Immature natural killer cell (primary cell): ENCODE measurements at regions not wholly inside any gene's neighbourhood (a gene's known extent, or its start where the extent isn't known, plus 50 kb on each side); places are given as distances from the start of the nearest gene placed in this dataset.

Experiments
- DNase-seq, 3 donors: peaks; one replicate each; pipeline ENCODE4 v3.0.0; 2022; ENCODE audit warnings: mixed read lengths in 1 of 3
- H3K27ac Mint-ChIP-seq, 6 donors: one replicate each; pipeline ENCODE4 v1.8.0; 2020; ENCODE audit warnings: mixed read lengths in 6 of 6, mild to moderate bottlenecking in 5 of 6, inconsistent platforms in 4 of 6, moderate library complexity in 3 of 6
- H3K27me3 Mint-ChIP-seq, 3 donors: one replicate each; pipeline ENCODE4 v1.8.0; 2020 to 2021; ENCODE audit warnings: low read depth in 3 of 3, mild to moderate bottlenecking in 3 of 3, mixed read lengths in 3 of 3, moderate library complexity in 3 of 3, inconsistent platforms in 1 of 3
- H3K36me3 Mint-ChIP-seq, 3 donors: one replicate each; pipeline ENCODE4 v1.8.0; 2020; ENCODE audit warnings: mixed read lengths in 3 of 3, inconsistent platforms in 2 of 3, mild to moderate bottlenecking in 2 of 3
- H3K4me1 Mint-ChIP-seq, 2 donors: one replicate each; pipeline ENCODE4 v1.8.0; 2020; ENCODE audit warnings: inconsistent platforms in 2 of 2, mild to moderate bottlenecking in 2 of 2, mixed read lengths in 2 of 2, moderate library complexity in 1 of 2
- H3K4me3 Mint-ChIP-seq, 5 donors: one replicate each; pipeline ENCODE4 v1.8.0; 2020; ENCODE audit warnings: mild to moderate bottlenecking in 5 of 5, mixed read lengths in 5 of 5, inconsistent platforms in 3 of 5, moderate library complexity in 3 of 5
- H3K9me3 Mint-ChIP-seq, 6 donors: one replicate each; pipeline ENCODE4 v1.8.0; 2020; ENCODE audit warnings: mild to moderate bottlenecking in 6 of 6, mixed read lengths in 6 of 6, inconsistent platforms in 4 of 6, moderate library complexity in 3 of 6

- H3K4me3 Mint-ChIP-seq, result no peak overlapping the region
- H3K27ac Mint-ChIP-seq, result no peak overlapping the region
- no peaks in the 10 kb centered on the region for H3K9me3 Mint-ChIP-seq
- no peaks in the 10 kb centered on the region for H3K36me3 Mint-ChIP-seq
- DNase-seq, result no peak
- no peaks in the 10 kb centered on the region for H3K4me1 Mint-ChIP-seq
- peaks cover 1 to 4% (median 4%) of the 10 kb centered on the region in 3 donors for H3K27me3 Mint-ChIP-seq
Observed at GRCh38 chr9:38154501-38155421, 85.7 kb upstream of the SHB start.

GRCh38 chr9:38153910-38154291, 84.9 kb upstream of the SHB start:
- Mint-ChIP-seq H3K36me3 (no peaks in the 10 kb centered on the region), H3K4me3 (no peak overlapping the region), H3K27me3 (peaks cover 1 to 4% (median 4%) of the 10 kb centered on the region in 3 donors), H3K27ac (no peak overlapping the region), H3K9me3 (no peaks in the 10 kb centered on the region), H3K4me1 (no peaks in the 10 kb centered on the region)
- no peak for DNase-seq

GRCh38 chr9:38153152-38153909, 84.3 kb upstream of the SHB start:
- H3K27me3 Mint-ChIP-seq, result peaks cover 1 to 4% (median 4%) of the 10 kb centered on the region in 3 donors
- no peak for DNase-seq
- H3K4me3 Mint-ChIP-seq, result no peak overlapping the region
- no peaks in the 10 kb centered on the region for H3K36me3 Mint-ChIP-seq
- no peak overlapping the region for H3K27ac Mint-ChIP-seq
- H3K4me1 Mint-ChIP-seq, result no peaks in the 10 kb centered on the region
- no peaks in the 10 kb centered on the region for H3K9me3 Mint-ChIP-seq

GRCh38 chr9:38149647-38150046, 80.6 kb upstream of the SHB start:
- Mint-ChIP-seq H3K4me1 (no peaks in the 10 kb centered on the region), H3K4me3 (no peak overlapping the region), H3K9me3 (no peaks in the 10 kb centered on the region), H3K27me3 (peaks cover 1 to 4% (median 4%) of the 10 kb centered on the region in 3 donors), H3K36me3 (no peaks in the 10 kb centered on the region), H3K27ac (no peak overlapping the region)
- no peak for DNase-seq

GRCh38 chr9:38146844-38147243, 77.8 kb upstream of the SHB start:
- Mint-ChIP-seq H3K36me3 (no peaks in the 10 kb centered on the region), H3K9me3 (no peaks in the 10 kb centered on the region), H3K4me1 (no peaks in the 10 kb centered on the region), H3K27ac (no peak overlapping the region), H3K4me3 (no peak overlapping the region), H3K27me3 (peaks cover 4 to 6% (median 4%) of the 10 kb centered on the region in 3 donors)
- no peak for DNase-seq

- H3K4me1 Mint-ChIP-seq, result no peaks in the 10 kb centered on the region
- no peaks in the 10 kb centered on the region for H3K36me3 Mint-ChIP-seq
- no peak overlapping the region for H3K4me3 Mint-ChIP-seq
- DNase-seq, result no peak
- no peak overlapping the region for H3K27ac Mint-ChIP-seq
- peaks cover 2 to 4% (median 3%) of the 10 kb centered on the region in 3 donors for H3K27me3 Mint-ChIP-seq
- no peaks in the 10 kb centered on the region for H3K9me3 Mint-ChIP-seq
Observed at GRCh38 chr9:38145526-38146053, 76.6 kb upstream of the SHB start.

GRCh38 chr9:38144421-38144820, 75.4 kb upstream of the SHB start:
- DNase-seq, result no peak
- H3K36me3 Mint-ChIP-seq, result no peaks in the 10 kb centered on the region
- no peak overlapping the region for H3K27ac Mint-ChIP-seq
- H3K9me3 Mint-ChIP-seq, result no peaks in the 10 kb centered on the region
- peaks cover 3 to 6% (median 5%) of the 10 kb centered on the region in 3 donors for H3K27me3 Mint-ChIP-seq
- no peak overlapping the region for H3K4me3 Mint-ChIP-seq
- H3K4me1 Mint-ChIP-seq, result no peaks in the 10 kb centered on the region

- no peak overlapping the region for H3K4me3 Mint-ChIP-seq
- DNase-seq, result no peak
- H3K9me3 Mint-ChIP-seq, result no peaks in the 10 kb centered on the region
- no peak overlapping the region for H3K27ac Mint-ChIP-seq
- peaks cover 6 to 9% (median 7%) of the 10 kb centered on the region in 3 donors for H3K27me3 Mint-ChIP-seq
- H3K36me3 Mint-ChIP-seq, result no peaks in the 10 kb centered on the region
- H3K4me1 Mint-ChIP-seq, result no peaks in the 10 kb centered on the region
Observed at GRCh38 chr9:38141746-38142591, 72.9 kb upstream of the SHB start.

GRCh38 chr9:38138276-38138675, 69.2 kb upstream of the SHB start:
- no peak for DNase-seq
- H3K36me3 Mint-ChIP-seq, result no peaks in the 10 kb centered on the region
- no peak overlapping the region for H3K27ac Mint-ChIP-seq
- peaks cover 6 to 9% (median 8%) of the 10 kb centered on the region in 3 donors for H3K27me3 Mint-ChIP-seq
- H3K4me1 Mint-ChIP-seq, result no peaks in the 10 kb centered on the region
- H3K4me3 Mint-ChIP-seq, result no peak overlapping the region
- H3K9me3 Mint-ChIP-seq, result no peaks in the 10 kb centered on the region

- H3K4me1 Mint-ChIP-seq, result no peaks in the 10 kb centered on the region
- H3K27ac Mint-ChIP-seq, result no peak overlapping the region
- no peaks in the 10 kb centered on the region for H3K9me3 Mint-ChIP-seq
- H3K27me3 Mint-ChIP-seq, result peaks cover 6 to 8% (median 7%) of the 10 kb centered on the region in 3 donors
- no peak overlapping the region for H3K4me3 Mint-ChIP-seq
- H3K36me3 Mint-ChIP-seq, result no peaks in the 10 kb centered on the region
- no peak for DNase-seq
Observed at GRCh38 chr9:38137342-38137741, 68.3 kb upstream of the SHB start.

- H3K36me3 Mint-ChIP-seq, result no peaks in the 10 kb centered on the region
- no peak overlapping the region for H3K4me3 Mint-ChIP-seq
- peaks cover 6 to 9% (median 6%) of the 10 kb centered on the region in 3 donors for H3K27me3 Mint-ChIP-seq
- no peak for DNase-seq
- H3K27ac Mint-ChIP-seq, result no peak overlapping the region
- no peaks in the 10 kb centered on the region for H3K9me3 Mint-ChIP-seq
- no peaks in the 10 kb centered on the region for H3K4me1 Mint-ChIP-seq
Observed at GRCh38 chr9:38136386-38136785, 67.4 kb upstream of the SHB start.

GRCh38 chr9:38134611-38135237, 65.7 kb upstream of the SHB start:
- Mint-ChIP-seq H3K4me1 (no peaks in the 10 kb centered on the region), H3K27me3 (peaks cover 3 to 7% (median 6%) of the 10 kb centered on the region in 3 donors), H3K36me3 (no peaks in the 10 kb centered on the region), H3K27ac (no peak overlapping the region), H3K9me3 (no peaks in the 10 kb centered on the region), H3K4me3 (no peak overlapping the region)
- DNase-seq, result no peak

- Mint-ChIP-seq H3K27me3 (peaks cover 1 to 7% (median 6%) of the 10 kb centered on the region in 3 donors), H3K9me3 (no peaks in the 10 kb centered on the region), H3K4me1 (no peaks in the 10 kb centered on the region), H3K27ac (no peak overlapping the region), H3K4me3 (no peak overlapping the region), H3K36me3 (no peaks in the 10 kb centered on the region)
- DNase-seq, result no peak
Observed at GRCh38 chr9:38133595-38133994, 64.6 kb upstream of the SHB start.
